Astrocyte (in vitro differentiated cells and primary cell): ENCODE measurements at regions not wholly inside any gene's neighbourhood (a gene's known extent, or its start where the extent isn't known, plus 50 kb on each side); places are given as distances from the start of the nearest gene placed in this dataset.

Experiments
- DNase-seq: peaks from one replicate; pipeline ENCODE4 v3.0.0-alpha.2; 2010; ENCODE audit warnings: low read depth
- FAIRE-seq: peaks from 2 replicates; lab custom pipeline; 2011; peaks lifted over from hg19 to GRCh38; lab: Jason Lieb, UNC
- H2AFZ ChIP-seq: 2 replicates; pipeline ENCODE4 v1.6.0; 2012; ENCODE audit warnings: low read depth, low read length, inconsistent platforms
- H3K27ac ChIP-seq: 2 replicates; pipeline ENCODE4 v1.5.1; 2011; ENCODE audit warnings: low read depth, low read length, inconsistent platforms
- H3K27me3 ChIP-seq: 2 replicates; pipeline ENCODE4 v1.6.0; 2011; ENCODE audit warnings: low read length, inconsistent platforms; ENCODE audit not compliant: insufficient read depth
- H3K36me3 ChIP-seq: 2 replicates; pipeline ENCODE4 v1.5.1; 2011; ENCODE audit warnings: low read length, inconsistent platforms; ENCODE audit not compliant: insufficient read depth
- H3K4me1 ChIP-seq: 2 replicates; pipeline ENCODE4 v1.5.1; 2011; ENCODE audit warnings: low read length, inconsistent platforms; ENCODE audit not compliant: insufficient read depth
- H3K4me2 ChIP-seq: 2 replicates; pipeline ENCODE4 v1.6.0; 2012; ENCODE audit warnings: low read length, inconsistent platforms
- H3K4me3 ChIP-seq: 2 replicates; pipeline ENCODE4 v1.5.1; 2011; ENCODE audit warnings: low read depth, mild to moderate bottlenecking, low read length, inconsistent platforms; ENCODE audit not compliant: insufficient read depth
- H3K79me2 ChIP-seq: 2 replicates; pipeline ENCODE4 v1.6.0; 2012; ENCODE audit warnings: mild to moderate bottlenecking, low read length, inconsistent platforms; ENCODE audit not compliant: insufficient read depth
- H3K9ac ChIP-seq: 2 replicates; pipeline ENCODE4 v1.6.0; 2012; ENCODE audit warnings: mild to moderate bottlenecking, low read length, inconsistent platforms
- H3K9me3 ChIP-seq: 2 replicates; pipeline ENCODE4 v1.5.1; 2012; ENCODE audit warnings: low read depth, mild to moderate bottlenecking, low read length, inconsistent platforms; ENCODE audit not compliant: insufficient read depth
- H4K20me1 ChIP-seq: 2 replicates; pipeline ENCODE4 v1.6.0; 2012; ENCODE audit warnings: low read length, inconsistent platforms; ENCODE audit not compliant: insufficient read depth
- H3K27ac Mint-ChIP-seq: one replicate; pipeline ENCODE4 v1.8.0; 2021; ENCODE audit warnings: mild to moderate bottlenecking, mixed read lengths; ENCODE audit not compliant: unreplicated experiment
- H3K27me3 Mint-ChIP-seq: one replicate; pipeline ENCODE4 v1.8.0; 2021; ENCODE audit warnings: low read depth, mixed read lengths; ENCODE audit not compliant: unreplicated experiment
- H3K36me3 Mint-ChIP-seq: one replicate; pipeline ENCODE4 v1.8.0; 2021; ENCODE audit warnings: low read depth, mixed read lengths; ENCODE audit not compliant: unreplicated experiment
- H3K4me1 Mint-ChIP-seq: one replicate; pipeline ENCODE4 v1.8.0; 2021; ENCODE audit warnings: low read depth, mixed read lengths; ENCODE audit not compliant: unreplicated experiment
- H3K4me3 Mint-ChIP-seq: one replicate; pipeline ENCODE4 v1.8.0; 2021; ENCODE audit warnings: mild to moderate bottlenecking, moderate library complexity, mixed read lengths; ENCODE audit not compliant: unreplicated experiment
- H3K9me3 Mint-ChIP-seq: one replicate; pipeline ENCODE4 v1.8.0; 2021; ENCODE audit warnings: mild to moderate bottlenecking, mixed read lengths; ENCODE audit not compliant: unreplicated experiment
- EZH2 ChIP-seq: IDR thresholded peaks from 2 replicates; pipeline ENCODE4 v1.6.1; 2012; ENCODE audit warnings: mild to moderate bottlenecking, low read length, inconsistent platforms; ENCODE audit not compliant: insufficient read depth
- TF ChIP-seq, protein P1 (sequence below): IDR thresholded peaks from 2 replicates; pipeline ENCODE4 v1.5.1; 2011; ENCODE audit warnings: low read depth, mild to moderate bottlenecking, inconsistent platforms, low read length, moderate library complexity; ENCODE audit not compliant: insufficient read depth

DNA sequence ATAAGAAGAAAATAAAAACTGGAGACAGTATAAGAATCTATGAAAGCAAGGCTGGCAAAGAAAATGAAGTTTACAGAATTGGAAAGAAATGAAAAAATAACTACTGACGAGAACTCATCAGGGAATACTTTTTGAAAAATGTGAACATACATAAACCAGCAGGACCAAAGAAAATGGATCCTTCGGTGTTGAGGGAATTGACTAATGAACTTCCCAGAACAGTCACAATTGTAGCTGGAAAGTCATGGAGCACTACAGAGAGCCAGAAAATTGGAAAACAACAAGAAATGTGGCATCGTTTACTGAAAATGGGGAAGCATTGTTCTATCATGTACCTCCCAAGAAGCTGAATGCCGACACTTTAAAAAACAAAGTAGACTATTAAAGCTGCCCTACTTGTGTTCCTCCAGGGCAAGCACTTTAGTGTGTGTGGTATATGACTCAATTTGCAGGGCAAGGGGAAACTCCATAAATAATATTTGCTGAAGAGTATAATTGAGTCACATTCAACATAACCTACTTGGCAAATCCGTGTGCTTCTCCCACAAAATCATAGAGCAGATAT, 1221.6 kb upstream of the NRXN1 start:
- no peak for TF ChIP-seq EZH2
- TF ChIP-seq, protein P1, sequence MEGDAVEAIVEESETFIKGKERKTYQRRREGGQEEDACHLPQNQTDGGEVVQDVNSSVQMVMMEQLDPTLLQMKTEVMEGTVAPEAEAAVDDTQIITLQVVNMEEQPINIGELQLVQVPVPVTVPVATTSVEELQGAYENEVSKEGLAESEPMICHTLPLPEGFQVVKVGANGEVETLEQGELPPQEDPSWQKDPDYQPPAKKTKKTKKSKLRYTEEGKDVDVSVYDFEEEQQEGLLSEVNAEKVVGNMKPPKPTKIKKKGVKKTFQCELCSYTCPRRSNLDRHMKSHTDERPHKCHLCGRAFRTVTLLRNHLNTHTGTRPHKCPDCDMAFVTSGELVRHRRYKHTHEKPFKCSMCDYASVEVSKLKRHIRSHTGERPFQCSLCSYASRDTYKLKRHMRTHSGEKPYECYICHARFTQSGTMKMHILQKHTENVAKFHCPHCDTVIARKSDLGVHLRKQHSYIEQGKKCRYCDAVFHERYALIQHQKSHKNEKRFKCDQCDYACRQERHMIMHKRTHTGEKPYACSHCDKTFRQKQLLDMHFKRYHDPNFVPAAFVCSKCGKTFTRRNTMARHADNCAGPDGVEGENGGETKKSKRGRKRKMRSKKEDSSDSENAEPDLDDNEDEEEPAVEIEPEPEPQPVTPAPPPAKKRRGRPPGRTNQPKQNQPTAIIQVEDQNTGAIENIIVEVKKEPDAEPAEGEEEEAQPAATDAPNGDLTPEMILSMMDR = no peak
- no peak overlapping the region for H3K9ac ChIP-seq

DNA sequence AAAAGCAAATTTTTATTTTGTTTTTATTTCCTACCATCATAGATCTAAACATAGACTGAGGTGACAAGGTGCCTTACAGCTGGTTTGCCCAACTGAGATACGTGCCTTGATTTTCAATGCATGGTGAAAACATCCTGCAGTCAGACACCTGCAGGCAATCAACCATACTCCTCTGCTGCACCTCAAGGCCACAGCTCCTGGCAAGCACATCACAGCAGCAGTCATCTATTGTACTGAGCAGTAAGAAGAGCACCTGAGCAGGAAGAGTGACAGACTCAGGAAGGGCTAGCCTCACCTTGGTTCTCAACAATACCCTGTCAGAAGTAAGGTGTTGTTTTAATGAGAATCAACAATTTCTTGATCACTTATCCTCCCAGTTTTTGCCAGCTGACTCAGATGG, 1206.8 kb upstream of the NRXN1 start:
- H3K4me1 ChIP-seq = no peaks in the 10 kb centered on the region

More for the DNA sequence above, 1221.6 kb upstream of the NRXN1 start:
- Histone ChIP-seq H3K79me2 (no peaks in the 10 kb centered on the region), H3K27ac (no peak overlapping the region), H3K4me3 (no peak overlapping the region), H3K36me3 (no peaks in the 10 kb centered on the region), H3K9me3 (no peaks in the 10 kb centered on the region), H3K27me3 (no peaks in the 10 kb centered on the region), H2AFZ (no peak overlapping the region), H3K4me1 (no peaks in the 10 kb centered on the region), H3K4me2 (no peak overlapping the region), H4K20me1 (no peaks in the 10 kb centered on the region)
- Mint-ChIP-seq H3K27me3 (no peaks in the 10 kb centered on the region), H3K4me3 (no peak overlapping the region), H3K36me3 (no peaks in the 10 kb centered on the region), H3K9me3 (no peaks in the 10 kb centered on the region), H3K4me1 (no peaks in the 10 kb centered on the region), H3K27ac (no peak overlapping the region)
- DNase-seq = no peak
- no peak for FAIRE-seq

DNA sequence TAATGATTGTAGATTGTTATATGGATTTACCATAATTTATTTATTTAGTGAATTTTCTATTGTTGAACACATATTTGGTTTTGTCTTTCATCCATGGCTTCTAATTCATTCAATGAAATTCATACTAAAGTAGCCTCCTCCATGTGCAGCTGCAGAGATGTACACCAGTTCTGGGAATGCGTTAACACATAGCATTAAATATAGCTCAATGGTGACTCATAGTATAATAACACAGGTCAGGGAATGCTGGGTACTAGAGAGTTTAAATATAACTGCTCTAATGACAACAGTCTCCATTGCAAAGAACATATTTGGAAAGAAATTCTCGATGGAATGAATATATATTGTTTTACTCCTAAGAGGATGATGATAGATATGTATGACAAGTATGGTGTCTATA, 1190.2 kb upstream of the NRXN1 start:
- Histone ChIP-seq H3K79me2 (no peaks in the 10 kb centered on the region), H4K20me1 (no peaks in the 10 kb centered on the region), H3K4me3 (no peak overlapping the region), H3K4me2 (peak overlapping the region; percentile 6), H3K27ac (no peak overlapping the region), H2AFZ (no peak overlapping the region), H3K9ac (no peak overlapping the region), H3K4me1 (no peaks in the 10 kb centered on the region), H3K27me3 (no peaks in the 10 kb centered on the region), H3K36me3 (no peaks in the 10 kb centered on the region), H3K9me3 (no peaks in the 10 kb centered on the region)
- Mint-ChIP-seq H3K4me3 (no peak overlapping the region), H3K27ac (peak overlapping the region; percentile 2), H3K9me3 (no peaks in the 10 kb centered on the region), H3K4me1 (no peaks in the 10 kb centered on the region), H3K27me3 (no peaks in the 10 kb centered on the region), H3K36me3 (no peaks in the 10 kb centered on the region)
- FAIRE-seq (no peak), DNase-seq (peak; percentile 49)
- TF ChIP-seq, protein P1 = no peak
- TF ChIP-seq EZH2 = no peak

More for the DNA sequence above, 1206.8 kb upstream of the NRXN1 start:
- Mint-ChIP-seq H3K4me1 (no peaks in the 10 kb centered on the region), H3K9me3 (no peaks in the 10 kb centered on the region), H3K36me3 (no peaks in the 10 kb centered on the region), H3K27ac (no peak overlapping the region), H3K27me3 (no peaks in the 10 kb centered on the region), H3K4me3 (no peak overlapping the region)
- Histone ChIP-seq H3K9ac (no peak overlapping the region), H3K79me2 (no peaks in the 10 kb centered on the region), H3K27me3 (no peaks in the 10 kb centered on the region), H3K36me3 (no peaks in the 10 kb centered on the region), H3K9me3 (no peaks in the 10 kb centered on the region), H3K4me2 (no peak overlapping the region), H4K20me1 (no peaks in the 10 kb centered on the region), H3K27ac (no peak overlapping the region), H3K4me3 (no peak overlapping the region), H2AFZ (no peak overlapping the region)
- DNase-seq = no peak
- TF ChIP-seq EZH2 = no peak
- TF ChIP-seq, protein P1 = no peak
- no peak for FAIRE-seq
